Neural cell (in vitro differentiated cells): ENCODE measurements at regions not wholly inside any gene's neighbourhood (a gene's known extent, or its start where the extent isn't known, plus 50 kb on each side); places are given as distances from the start of the nearest gene placed in this dataset.

ENCODE experiments used
- H2AFZ ChIP-seq: fragments of 200-600, 300-800 bp; sonication (generic), shearing (Covaris generic); 2 replicates; pipeline ENCODE4 v1.6.0; 2014; ENCODE audit warnings: low read depth, mild to moderate bottlenecking, antibody characterized with exemption, low read length, moderate library complexity
- H3F3A ChIP-seq: fragments of 200-600 bp; shearing (Covaris generic); 2 replicates; pipeline ENCODE4 v1.6.1; 2016; ENCODE audit warnings: mild to moderate bottlenecking, moderate library complexity, mixed read lengths, antibody characterized with exemption, low read length; ENCODE audit not compliant: insufficient read depth, poor library complexity, severe bottlenecking
- H3K27ac ChIP-seq: fragments of 200-600, 300-800 bp; sonication (generic), shearing (Covaris generic); 2 replicates; pipeline ENCODE4 v1.5.1; 2014; ENCODE audit warnings: mild to moderate bottlenecking, low read length, moderate library complexity
- H3K27me3 ChIP-seq: fragments of 300-800, 200-600 bp; sonication (generic), shearing (Covaris generic); 2 replicates; pipeline ENCODE4 v1.6.0; 2014; ENCODE audit warnings: mild to moderate bottlenecking, low read depth, low read length, moderate library complexity; ENCODE audit not compliant: insufficient read depth
- H3K36me3 ChIP-seq: fragments of 300-800, 200-600 bp; sonication (generic), shearing (Covaris generic); 2 replicates; pipeline ENCODE4 v1.5.1; 2014; ENCODE audit warnings: mild to moderate bottlenecking, antibody characterized with exemption, low read length, moderate library complexity; ENCODE audit not compliant: insufficient read depth
- H3K4me2 ChIP-seq: fragments of 300-800, 200-600 bp; sonication (generic), shearing (Covaris generic); 2 replicates; pipeline ENCODE4 v1.6.0; 2014; ENCODE audit warnings: mild to moderate bottlenecking, low read length
- H3K4me3 ChIP-seq: fragments of 300-800, 200-600 bp; sonication (generic), shearing (Covaris generic); 2 replicates; pipeline ENCODE4 v1.5.1; 2014; ENCODE audit warnings: mild to moderate bottlenecking, low read length, moderate library complexity
- H3K79me2 ChIP-seq: fragments of 200-600 bp; shearing (Covaris generic); replicated peaks from 2 replicates; pipeline ENCODE4 v1.6.0; 2014; ENCODE audit warnings: mild to moderate bottlenecking, low read length, moderate library complexity; ENCODE audit not compliant: insufficient read depth
- H3K9ac ChIP-seq: fragments of 300-800, 200-600 bp; sonication (generic), shearing (Covaris generic); 2 replicates; pipeline ENCODE4 v1.6.1; 2016; ENCODE audit warnings: mild to moderate bottlenecking, low read length, mixed read lengths
- H3K9me2 ChIP-seq: fragments of 200-600 bp; shearing (Covaris generic); 2 replicates; pipeline ENCODE4 v1.6.1; 2016; ENCODE audit warnings: mild to moderate bottlenecking, low read length, mixed read lengths; ENCODE audit not compliant: insufficient read depth
- H3K9me3 ChIP-seq: fragments of 200-600, 300-800 bp; sonication (generic), shearing (Covaris generic); 2 replicates; pipeline ENCODE4 v1.6.1; 2016; ENCODE audit warnings: mild to moderate bottlenecking, mixed run types, low read length, moderate library complexity, mixed read lengths
- H4K20me1 ChIP-seq: fragments of 200-600 bp; shearing (Covaris generic); 2 replicates; pipeline ENCODE4 v1.6.1; 2016; ENCODE audit warnings: mild to moderate bottlenecking, mixed run types; ENCODE audit not compliant: insufficient read depth
- EP300 ChIP-seq: fragments of 450-650 bp; conservative IDR thresholded peaks from 2 replicates; pipeline ENCODE4 v1.6.1; 2014; ENCODE audit warnings: antibody characterized with exemption, mild to moderate bottlenecking, moderate library complexity; ENCODE audit not compliant: poor library complexity, severe bottlenecking
- EZH2 ChIP-seq: fragments of 200-600, 300-800 bp; shearing (Covaris generic), sonication (generic); IDR thresholded peaks from 2 replicates; pipeline ENCODE4 v1.6.1; 2014; ENCODE audit warnings: antibody characterized with exemption, low read length, borderline replicate concordance, mild to moderate bottlenecking; ENCODE audit not compliant: insufficient read depth, poor library complexity, severe bottlenecking
- MXI1 ChIP-seq: fragments of 450-650 bp; conservative IDR thresholded peaks from 2 replicates; pipeline ENCODE4 v1.6.1; 2014; ENCODE audit warnings: antibody characterized with exemption, mild to moderate bottlenecking; ENCODE audit not compliant: poor library complexity, severe bottlenecking
- POLR2AphosphoS5 ChIP-seq: IDR thresholded peaks from 2 replicates; pipeline ENCODE4 v1.6.1; 2012
- RAD21 ChIP-seq: fragments of 450-650 bp; conservative IDR thresholded peaks from 2 replicates; pipeline ENCODE4 v1.6.1; 2014; ENCODE audit warnings: antibody characterized with exemption, mild to moderate bottlenecking, moderate library complexity
- SMC3 ChIP-seq: fragments of 450-650 bp; conservative IDR thresholded peaks from 2 replicates; pipeline ENCODE4 v1.6.1; 2014; ENCODE audit warnings: antibody characterized with exemption, mild to moderate bottlenecking, moderate library complexity; ENCODE audit not compliant: poor library complexity
- TAF1 ChIP-seq: IDR thresholded peaks from 2 replicates; pipeline ENCODE4 v1.6.1; 2012; ENCODE audit warnings: low read depth
- TF ChIP-seq, protein P1 (sequence below): fragments of 450-650 bp; IDR thresholded peaks from 2 replicates; pipeline ENCODE4 v1.5.1; 2014; ENCODE audit warnings: antibody characterized with exemption, mild to moderate bottlenecking, moderate library complexity; ENCODE audit not compliant: poor library complexity, severe bottlenecking
- TF ChIP-seq, protein P2 (sequence below): IDR thresholded peaks from 2 replicates; pipeline ENCODE4 v1.6.1; 2012; ENCODE audit warnings: borderline replicate concordance

DNA sequence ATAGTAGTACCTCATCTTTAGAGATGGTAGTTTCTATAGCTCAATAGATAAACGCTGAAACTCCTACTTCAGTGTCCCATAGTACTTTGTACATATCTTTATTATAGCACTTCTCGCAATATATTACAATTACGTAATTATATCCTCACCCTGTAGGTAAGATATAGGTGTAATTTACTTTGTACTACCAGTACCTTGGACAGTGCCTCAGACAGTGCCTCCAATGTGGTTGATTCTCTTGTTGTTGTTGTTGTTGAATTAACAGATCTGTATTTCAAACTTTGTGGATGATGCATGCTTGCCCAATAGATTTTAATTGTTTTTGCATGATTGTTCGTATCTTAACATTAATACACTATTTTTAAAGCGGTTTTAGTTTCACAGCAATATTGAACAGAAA lies 188.6 kb downstream of the ARL6IP6 start:
- no peak overlapping the region for H3K27ac ChIP-seq
- H3K4me2 ChIP-seq: no peak overlapping the region
- no peaks in the 10 kb centered on the region for H4K20me1 ChIP-seq
- H3K27me3 ChIP-seq: no peaks in the 10 kb centered on the region
- no peaks in the 10 kb centered on the region for H3K79me2 ChIP-seq
- H3K4me3 ChIP-seq: no peak overlapping the region
- H3K36me3 ChIP-seq: no peaks in the 10 kb centered on the region
- TF ChIP-seq RAD21: no peak
- no peaks in the 10 kb centered on the region for H3F3A ChIP-seq
- H3K9me2 ChIP-seq: no peaks in the 10 kb centered on the region
- no peak overlapping the region for H2AFZ ChIP-seq
- no peaks in the 10 kb centered on the region for H3K9me3 ChIP-seq
- no peak overlapping the region for H3K9ac ChIP-seq

DNA sequence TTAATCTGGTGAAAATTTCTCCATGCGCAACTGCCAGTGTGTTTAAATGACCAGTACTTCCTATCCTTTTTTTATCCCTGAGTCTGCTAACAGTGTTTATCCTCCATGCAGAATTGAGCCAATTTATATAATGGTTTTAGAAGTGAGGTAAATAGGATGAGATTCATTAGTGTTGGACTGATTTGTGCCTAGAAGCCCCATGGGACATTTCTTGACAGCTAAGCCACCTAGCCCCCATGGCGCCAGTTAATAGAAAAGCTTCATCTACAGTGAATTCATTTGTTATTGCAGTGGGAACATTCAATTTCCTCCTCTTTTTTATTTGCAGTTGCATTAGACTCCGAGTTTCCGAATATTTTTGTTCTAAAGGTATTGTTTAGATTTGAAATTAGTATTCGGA lies 175.6 kb downstream of the ARL6IP6 start:
- Histone ChIP-seq H3K79me2 (no peaks in the 10 kb centered on the region), H3K9me3 (no peaks in the 10 kb centered on the region), H4K20me1 (no peaks in the 10 kb centered on the region), H3K4me2 (no peak overlapping the region), H3K36me3 (no peaks in the 10 kb centered on the region), H3K9me2 (no peaks in the 10 kb centered on the region), H3K27ac (no peak overlapping the region), H3F3A (no peaks in the 10 kb centered on the region), H3K27me3 (no peaks in the 10 kb centered on the region), H3K4me3 (no peak overlapping the region), H2AFZ (no peak overlapping the region), H3K9ac (no peak overlapping the region)
- TF ChIP-seq EP300: no peak
- no peak for TF ChIP-seq TAF1
- no peak for TF ChIP-seq EZH2
- no peak for TF ChIP-seq SMC3
- TF ChIP-seq, protein P1, sequence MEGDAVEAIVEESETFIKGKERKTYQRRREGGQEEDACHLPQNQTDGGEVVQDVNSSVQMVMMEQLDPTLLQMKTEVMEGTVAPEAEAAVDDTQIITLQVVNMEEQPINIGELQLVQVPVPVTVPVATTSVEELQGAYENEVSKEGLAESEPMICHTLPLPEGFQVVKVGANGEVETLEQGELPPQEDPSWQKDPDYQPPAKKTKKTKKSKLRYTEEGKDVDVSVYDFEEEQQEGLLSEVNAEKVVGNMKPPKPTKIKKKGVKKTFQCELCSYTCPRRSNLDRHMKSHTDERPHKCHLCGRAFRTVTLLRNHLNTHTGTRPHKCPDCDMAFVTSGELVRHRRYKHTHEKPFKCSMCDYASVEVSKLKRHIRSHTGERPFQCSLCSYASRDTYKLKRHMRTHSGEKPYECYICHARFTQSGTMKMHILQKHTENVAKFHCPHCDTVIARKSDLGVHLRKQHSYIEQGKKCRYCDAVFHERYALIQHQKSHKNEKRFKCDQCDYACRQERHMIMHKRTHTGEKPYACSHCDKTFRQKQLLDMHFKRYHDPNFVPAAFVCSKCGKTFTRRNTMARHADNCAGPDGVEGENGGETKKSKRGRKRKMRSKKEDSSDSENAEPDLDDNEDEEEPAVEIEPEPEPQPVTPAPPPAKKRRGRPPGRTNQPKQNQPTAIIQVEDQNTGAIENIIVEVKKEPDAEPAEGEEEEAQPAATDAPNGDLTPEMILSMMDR: no peak
- no peak for TF ChIP-seq POLR2AphosphoS5
- no peak for TF ChIP-seq MXI1
- TF ChIP-seq RAD21: no peak
- TF ChIP-seq, protein P2, sequence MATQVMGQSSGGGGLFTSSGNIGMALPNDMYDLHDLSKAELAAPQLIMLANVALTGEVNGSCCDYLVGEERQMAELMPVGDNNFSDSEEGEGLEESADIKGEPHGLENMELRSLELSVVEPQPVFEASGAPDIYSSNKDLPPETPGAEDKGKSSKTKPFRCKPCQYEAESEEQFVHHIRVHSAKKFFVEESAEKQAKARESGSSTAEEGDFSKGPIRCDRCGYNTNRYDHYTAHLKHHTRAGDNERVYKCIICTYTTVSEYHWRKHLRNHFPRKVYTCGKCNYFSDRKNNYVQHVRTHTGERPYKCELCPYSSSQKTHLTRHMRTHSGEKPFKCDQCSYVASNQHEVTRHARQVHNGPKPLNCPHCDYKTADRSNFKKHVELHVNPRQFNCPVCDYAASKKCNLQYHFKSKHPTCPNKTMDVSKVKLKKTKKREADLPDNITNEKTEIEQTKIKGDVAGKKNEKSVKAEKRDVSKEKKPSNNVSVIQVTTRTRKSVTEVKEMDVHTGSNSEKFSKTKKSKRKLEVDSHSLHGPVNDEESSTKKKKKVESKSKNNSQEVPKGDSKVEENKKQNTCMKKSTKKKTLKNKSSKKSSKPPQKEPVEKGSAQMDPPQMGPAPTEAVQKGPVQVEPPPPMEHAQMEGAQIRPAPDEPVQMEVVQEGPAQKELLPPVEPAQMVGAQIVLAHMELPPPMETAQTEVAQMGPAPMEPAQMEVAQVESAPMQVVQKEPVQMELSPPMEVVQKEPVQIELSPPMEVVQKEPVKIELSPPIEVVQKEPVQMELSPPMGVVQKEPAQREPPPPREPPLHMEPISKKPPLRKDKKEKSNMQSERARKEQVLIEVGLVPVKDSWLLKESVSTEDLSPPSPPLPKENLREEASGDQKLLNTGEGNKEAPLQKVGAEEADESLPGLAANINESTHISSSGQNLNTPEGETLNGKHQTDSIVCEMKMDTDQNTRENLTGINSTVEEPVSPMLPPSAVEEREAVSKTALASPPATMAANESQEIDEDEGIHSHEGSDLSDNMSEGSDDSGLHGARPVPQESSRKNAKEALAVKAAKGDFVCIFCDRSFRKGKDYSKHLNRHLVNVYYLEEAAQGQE: no peak

DNA sequence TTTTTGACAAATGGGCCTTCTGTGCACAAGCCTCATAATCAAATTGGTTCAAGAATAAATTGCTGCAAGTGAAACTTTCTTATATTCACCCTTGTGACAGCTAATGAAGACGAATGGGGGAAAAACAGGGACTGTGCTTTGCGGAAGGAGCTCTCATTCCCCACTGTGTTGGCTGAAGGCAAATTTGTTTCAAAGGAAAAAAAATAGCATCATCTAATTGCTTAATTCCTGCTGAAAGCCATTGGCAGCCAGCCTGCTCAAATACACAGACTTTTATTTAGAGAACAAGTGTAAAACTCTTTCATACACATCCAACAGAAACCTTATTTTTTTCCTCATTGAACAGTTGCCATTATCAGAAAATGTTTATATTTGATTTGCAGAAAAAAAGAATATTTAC lies 172.3 kb downstream of the ARL6IP6 start:
- H3K9me3 ChIP-seq: no peaks in the 10 kb centered on the region
- no peak overlapping the region for H3K4me2 ChIP-seq
- H3K27me3 ChIP-seq: no peaks in the 10 kb centered on the region
- H2AFZ ChIP-seq: no peak overlapping the region
- no peaks in the 10 kb centered on the region for H3K36me3 ChIP-seq
- H3K4me3 ChIP-seq: no peak overlapping the region
- no peaks in the 10 kb centered on the region for H3K9me2 ChIP-seq
- no peak overlapping the region for H3K27ac ChIP-seq
- no peak overlapping the region for H3K9ac ChIP-seq
- no peaks in the 10 kb centered on the region for H3F3A ChIP-seq
- no peaks in the 10 kb centered on the region for H3K79me2 ChIP-seq
- no peaks in the 10 kb centered on the region for H4K20me1 ChIP-seq
- TF ChIP-seq RAD21 (no peak), POLR2AphosphoS5 (no peak), SMC3 (no peak), EZH2 (no peak)
